ENCODE measurements at regions not wholly inside any gene's neighbourhood (a gene's known extent, or its start where the extent isn't known, plus 50 kb on each side); places are given as distances from the start of the nearest gene placed in this dataset.

DNA sequence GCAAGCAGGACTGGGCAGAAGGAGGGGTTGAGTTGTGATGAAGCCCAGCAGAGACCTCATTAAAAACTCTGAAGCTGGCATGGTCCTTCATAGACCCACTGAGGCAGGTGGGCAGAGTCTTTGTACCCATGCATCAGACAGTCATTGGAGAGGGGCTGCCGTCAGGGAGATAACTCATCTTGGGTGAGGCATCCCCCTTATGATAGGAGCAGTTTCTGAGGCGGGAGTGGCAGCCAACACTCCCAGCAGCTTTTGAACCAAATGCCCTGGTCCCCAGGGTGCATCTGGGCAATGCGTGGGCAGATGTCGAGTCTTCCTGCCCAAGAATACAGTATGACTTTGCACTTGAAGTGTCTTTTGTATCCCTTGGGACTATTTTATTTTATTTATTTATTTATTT lies 68.1 kb downstream of the HTR5A start:
- no peak for DNase-seq (ENCODE audit: low read depth in 2 of 2)

- no peak for DNase-seq (ENCODE audit: low read depth in 2 of 2)
Measured at GRCh38 chr7:155141562-155141961, 71.4 kb downstream of the HTR5A start.

DNA sequence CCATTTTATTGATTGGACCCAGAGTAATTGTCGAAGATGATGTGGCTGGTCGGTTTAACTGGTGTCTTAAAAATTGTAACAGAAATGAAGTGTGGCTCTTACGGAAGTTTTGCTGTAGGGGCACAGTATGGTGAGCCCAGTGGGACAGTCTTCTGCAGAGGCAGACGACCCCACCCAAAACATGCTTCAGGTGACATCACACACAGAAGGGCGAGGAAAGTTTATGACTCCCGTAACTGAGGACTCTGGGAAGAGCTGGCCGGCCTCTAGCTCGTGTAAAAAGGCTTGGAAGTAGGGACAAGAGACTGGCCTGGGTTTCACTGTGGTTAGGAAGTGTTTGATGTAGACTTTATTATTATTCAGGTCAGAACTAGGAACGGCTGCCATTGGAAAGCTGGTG lies 73.3 kb downstream of the HTR5A start:
- DNase-seq (ENCODE audit: low read depth in 2 of 2), result no peak

GRCh38 chr7:155144371-155144770 lies 74.2 kb downstream of the HTR5A start:
- DNase-seq (ENCODE audit: low read depth in 2 of 2), result no peak

GRCh38 chr7:155145477-155146255 lies 75.5 kb downstream of the HTR5A start:
- DNase-seq (ENCODE audit: low read depth in 2 of 2), result no peak

DNA sequence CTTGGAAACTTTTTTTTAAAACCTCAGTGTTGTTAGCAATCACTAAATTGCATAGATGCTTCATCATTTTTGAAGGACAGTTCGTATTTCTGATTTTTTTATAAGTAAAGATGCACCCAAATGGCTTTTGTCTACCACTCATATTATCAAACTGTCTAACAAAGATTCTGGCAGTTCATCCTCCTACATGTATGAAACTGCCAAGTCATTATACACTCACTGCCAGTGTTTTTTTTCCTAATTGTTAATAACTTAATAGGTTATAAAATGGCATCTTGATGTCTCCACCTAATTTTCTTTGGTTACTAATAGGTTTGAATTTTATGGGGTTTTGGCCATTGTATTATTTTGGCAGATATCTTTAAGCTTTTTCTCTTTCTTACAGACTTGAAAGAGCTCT lies 77.0 kb downstream of the HTR5A start:
- DNase-seq (ENCODE audit: low read depth in 2 of 2), result no peak

GRCh38 chr7:155147624-155148023 lies 77.5 kb downstream of the HTR5A start:
- DNase-seq (ENCODE audit: low read depth in 2 of 2), result no peak

- DNase-seq (ENCODE audit: low read depth in 2 of 2), result no peak
Measured at GRCh38 chr7:155153676-155154075, 83.6 kb downstream of the HTR5A start.

DNA sequence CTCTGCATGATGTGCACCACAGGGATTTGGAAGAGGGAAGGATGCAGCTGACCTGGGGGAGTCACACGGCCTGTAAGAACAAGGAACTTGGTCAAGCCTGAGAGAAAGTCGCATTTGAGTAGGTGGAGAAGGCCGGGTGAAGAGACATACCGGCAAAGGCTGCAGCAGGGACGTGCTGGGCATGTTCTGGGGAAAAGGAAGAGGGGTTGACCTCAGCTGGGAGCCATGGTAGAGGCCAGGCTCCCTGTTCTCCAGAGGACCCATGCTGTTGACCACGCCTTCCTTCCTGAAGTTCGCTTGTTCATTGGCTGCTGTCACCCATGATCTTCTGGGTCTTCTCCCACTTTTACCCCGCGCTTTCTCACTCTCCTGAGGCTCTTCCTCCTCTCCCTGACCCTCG lies 84.5 kb downstream of the HTR5A start:
- DNase-seq (ENCODE audit: low read depth in 2 of 2), result no peak

GRCh38 chr7:155161690-155162089 lies 91.6 kb downstream of the HTR5A start:
- no peak for DNase-seq (ENCODE audit: low read depth in 2 of 2)

GRCh38 chr7:155162422-155162821 lies 92.3 kb downstream of the HTR5A start:
- DNase-seq (ENCODE audit: low read depth in 2 of 2), result no peak

GRCh38 chr7:155163696-155164095 lies 93.6 kb downstream of the HTR5A start:
- DNase-seq (ENCODE audit: low read depth in 2 of 2), result no peak

DNA sequence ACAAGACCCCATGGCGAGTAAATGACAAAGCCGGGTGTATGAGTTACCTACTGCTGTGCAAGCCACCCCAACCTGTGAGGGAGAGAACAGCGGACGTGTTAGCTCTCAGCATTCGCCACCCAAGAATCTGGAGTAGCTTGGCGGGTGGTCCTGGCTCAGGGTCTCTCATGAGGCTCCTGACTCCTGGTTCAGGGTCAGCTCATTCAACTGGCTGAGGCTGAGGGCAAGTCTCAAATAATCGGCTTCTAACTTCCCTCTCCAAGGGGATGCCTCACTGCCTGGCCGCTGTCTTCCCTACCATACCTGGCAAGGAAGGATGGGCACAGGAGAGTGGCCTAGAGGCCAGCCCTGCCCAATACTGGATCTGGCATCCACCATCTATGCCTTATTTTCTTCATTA lies 94.2 kb downstream of the HTR5A start:
- no peak for DNase-seq (ENCODE audit: low read depth in 2 of 2)

DNA sequence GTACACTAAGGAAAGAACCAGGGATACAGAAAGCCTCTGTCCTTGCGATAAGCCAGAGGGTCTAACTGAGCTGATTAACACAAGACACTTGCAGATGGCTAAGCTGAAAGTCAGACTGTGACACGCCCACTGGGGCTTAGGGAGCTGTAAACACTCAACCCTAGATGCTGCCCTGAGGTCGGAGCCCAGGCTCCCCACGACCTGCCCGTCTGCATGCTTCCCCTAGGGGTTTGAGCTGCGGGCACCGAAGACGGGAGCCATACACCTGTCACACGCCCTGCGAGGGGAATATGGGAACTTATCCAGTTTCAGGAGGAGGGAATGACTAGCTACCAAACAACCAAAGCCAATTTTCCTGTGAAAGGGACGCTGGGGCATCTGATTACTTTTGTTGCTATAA lies 96.0 kb downstream of the HTR5A start:
- no peak for DNase-seq (ENCODE audit: low read depth in 2 of 2)

DNA sequence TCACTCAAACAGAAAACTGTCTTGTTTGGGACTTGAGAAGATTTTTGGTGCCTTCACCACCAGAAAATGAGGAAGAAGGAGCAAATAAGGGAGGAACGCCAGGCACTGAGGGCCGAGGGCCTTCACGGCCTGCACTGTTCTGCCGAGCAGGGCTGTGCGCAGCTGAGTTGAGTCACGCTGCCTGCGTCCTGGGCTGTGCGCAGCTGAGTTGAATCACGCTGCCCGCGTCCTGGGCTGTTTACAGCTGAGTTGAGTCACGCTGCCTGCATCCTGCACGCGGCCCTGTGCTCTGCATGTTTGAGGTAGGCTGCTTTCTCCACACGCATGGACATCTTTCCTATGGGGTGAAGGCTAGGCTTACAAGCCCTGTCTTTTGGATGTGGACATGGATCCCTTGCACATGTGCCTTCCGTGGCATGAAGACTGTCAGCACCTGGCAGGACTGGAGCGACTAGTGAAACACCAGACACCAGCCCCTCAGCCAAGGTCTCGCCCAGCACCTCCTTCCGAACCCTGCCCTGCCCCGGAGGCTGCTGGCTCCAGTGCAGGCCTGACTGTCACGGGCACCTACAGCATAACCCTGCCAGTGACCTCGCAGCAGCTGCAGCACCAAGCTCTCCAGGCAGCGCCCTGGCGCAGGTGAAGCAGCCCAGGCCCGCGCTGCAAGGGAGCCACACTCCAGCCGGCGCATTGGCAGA lies 96.7 kb downstream of the HTR5A start:
- DNase-seq (ENCODE audit: low read depth in 2 of 2), result no peak

DNA sequence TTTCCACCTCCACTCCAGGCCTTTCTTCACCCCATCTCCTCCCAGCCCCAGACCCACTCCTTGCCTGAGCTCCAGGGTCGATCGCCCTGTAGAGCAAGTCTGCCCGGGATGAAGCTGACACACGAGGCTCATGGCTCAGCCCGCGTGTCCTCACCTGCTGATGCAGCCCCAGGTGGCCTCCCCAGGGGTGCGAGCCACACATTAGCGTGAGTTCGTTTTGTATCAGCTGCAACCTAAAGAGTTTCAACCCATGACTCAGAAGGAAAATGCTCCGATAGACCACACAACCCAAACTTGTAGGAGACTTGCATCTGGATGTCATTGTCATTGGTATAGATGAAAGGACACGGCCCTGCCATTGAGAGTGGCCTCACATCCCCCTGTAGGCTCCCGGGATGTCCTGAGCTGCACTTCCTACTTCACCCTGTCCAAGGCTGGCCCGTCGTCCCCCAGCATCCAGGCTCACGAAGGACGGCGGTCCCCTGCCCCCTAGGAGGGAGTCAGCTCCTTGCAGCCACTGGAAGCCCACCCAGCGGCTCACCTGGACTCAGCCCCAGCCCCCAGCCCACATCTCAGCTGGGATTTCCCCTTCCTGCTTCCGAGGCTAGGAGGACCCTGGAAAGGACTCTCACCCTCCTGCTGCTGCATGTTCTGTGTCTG lies 97.7 kb downstream of the HTR5A start:
- DNase-seq (ENCODE audit: low read depth in 2 of 2), result no peak

- DNase-seq (ENCODE audit: low read depth in 2 of 2), result no peak
Measured at GRCh38 chr7:155168597-155169480, 98.7 kb downstream of the HTR5A start.

DNA sequence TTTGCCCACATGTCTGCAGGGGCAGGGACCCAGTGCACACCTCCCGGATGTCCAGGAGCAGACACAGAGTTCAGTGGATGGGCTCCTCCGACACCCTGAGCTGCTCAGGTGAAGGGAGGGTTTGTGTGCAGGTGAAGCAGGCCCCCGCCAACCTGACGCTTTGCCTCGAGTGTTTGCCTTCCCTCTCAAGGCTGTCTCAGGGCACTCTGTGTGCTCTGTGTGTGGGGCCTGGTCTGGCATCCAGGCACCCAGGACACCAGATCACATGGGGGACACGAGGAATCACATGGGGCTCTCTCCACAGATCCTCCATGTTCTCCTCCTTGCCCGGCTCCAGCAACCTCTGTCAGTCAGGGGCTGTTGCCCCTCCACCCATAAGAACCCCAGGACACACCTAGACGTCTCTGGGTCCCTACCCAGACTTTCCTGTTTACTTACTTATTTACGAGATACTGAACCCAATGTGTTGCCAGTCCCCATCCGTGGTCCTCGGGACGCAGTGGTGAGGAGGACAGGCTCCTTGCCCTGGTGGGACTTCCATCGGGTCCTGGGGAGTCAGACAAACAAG lies 99.5 kb downstream of the HTR5A start:
- DNase-seq (ENCODE audit: low read depth in 2 of 2), result no peak

GRCh38 chr7:155170331-155170730 lies 100.2 kb downstream of the HTR5A start:
- DNase-seq (ENCODE audit: low read depth in 2 of 2), result no peak

DNA sequence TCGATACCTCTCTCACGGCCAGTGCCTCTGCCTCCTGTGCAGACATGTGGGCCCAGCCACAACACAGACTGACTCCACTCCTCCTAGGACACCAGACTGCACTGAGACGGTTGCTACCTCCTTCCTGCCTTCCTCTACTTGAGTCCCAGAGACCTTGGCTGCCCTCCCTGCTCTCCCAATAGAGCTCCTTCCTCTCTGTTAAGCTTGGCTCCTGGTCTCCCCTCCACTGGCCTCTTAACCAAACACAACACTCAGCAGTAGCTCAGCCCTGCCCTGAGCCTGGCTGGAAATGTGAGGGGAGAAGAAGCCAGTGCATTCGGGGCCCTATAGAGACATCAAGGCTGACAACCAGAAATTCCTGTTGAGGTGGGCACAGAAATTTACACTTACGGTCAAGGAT lies 102.0 kb downstream of the HTR5A start:
- DNase-seq (ENCODE audit: low read depth in 2 of 2), result no peak

DNA sequence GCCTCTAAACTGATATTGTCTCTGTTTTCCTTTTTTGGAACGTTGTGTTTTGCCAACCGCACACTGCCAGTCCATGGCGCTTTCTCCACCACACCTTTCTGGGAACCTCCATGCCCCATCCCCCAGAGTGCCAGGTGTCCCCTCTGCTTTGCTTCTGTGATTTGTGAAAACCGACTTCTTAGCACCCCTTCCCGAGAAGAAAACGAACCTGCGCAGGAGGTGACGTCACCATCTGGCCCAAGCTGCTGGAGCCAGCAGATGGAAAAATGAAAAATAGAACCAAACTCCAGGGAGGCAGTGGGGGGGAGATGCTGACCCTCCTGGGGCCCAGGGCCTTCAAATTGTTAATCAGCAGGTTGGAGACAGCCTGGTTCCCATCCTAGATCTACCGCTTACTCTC lies 103.8 kb downstream of the HTR5A start:
- no peak for DNase-seq (ENCODE audit: low read depth in 2 of 2)

DNA sequence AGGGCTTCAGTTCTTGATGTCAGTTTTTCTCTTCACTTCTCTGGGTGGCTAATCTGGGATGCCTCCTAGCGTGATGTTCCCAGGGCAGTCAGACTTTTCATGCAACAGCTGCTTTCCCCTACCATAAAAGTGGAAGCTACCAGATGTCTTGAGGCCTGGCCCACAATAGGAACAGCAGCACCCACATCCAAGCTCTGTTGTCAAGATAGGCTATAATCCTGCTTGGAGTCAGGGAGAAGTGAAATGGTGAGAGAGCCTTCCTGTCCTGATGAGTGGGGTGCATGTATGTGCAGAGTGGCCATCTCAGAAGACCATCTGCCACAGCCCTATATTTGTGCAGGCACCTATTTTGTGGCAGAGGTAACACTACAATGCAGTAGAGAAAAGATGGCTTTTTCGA lies 108.0 kb downstream of the HTR5A start:
- no peak for DNase-seq (ENCODE audit: low read depth in 2 of 2)
